ENCODE measurements at regions not wholly inside any gene's neighbourhood (a gene's known extent, or its start where the extent isn't known, plus 50 kb on each side); places are given as distances from the start of the nearest gene placed in this dataset.

DNA sequence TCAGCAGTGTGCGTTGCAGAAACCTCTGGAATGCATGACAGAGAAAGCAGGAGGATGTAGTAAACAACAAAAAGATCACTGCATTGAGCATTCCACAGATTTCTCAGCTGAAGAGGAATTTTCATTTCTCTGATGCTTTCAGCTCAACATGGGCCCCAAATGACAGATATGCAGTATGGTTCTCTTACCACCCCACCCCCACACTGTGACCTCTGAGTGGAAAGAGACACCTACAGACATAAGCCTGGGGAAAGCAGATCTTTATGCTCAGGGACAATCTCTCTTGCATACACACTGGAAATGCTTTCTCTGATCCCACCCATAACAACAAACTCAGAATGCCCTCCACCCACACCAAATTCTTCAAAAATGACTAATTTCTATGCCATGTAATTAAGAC lies 983.7 kb upstream of the LCORL start:
- no peak for DNase-seq

DNA sequence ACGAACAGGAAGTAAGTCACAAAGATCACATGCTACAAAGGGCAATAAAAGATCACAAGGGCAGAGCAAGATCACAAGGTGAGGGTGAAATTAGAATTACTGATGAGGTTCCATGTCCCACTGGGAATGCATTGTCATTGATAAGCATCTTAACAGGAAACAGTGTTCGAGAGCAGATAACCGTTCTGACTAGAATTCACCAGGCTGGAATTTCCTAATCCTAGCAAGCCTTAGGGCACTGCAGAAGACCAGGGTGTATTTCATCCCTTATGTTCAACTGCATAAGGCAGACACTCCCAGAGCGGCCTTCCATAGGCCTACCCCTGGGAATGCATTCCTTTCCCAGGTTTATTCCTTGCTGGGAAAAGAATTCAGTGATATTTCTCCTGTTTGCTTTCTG lies 980.6 kb upstream of the LCORL start:
- no peak for DNase-seq

DNA sequence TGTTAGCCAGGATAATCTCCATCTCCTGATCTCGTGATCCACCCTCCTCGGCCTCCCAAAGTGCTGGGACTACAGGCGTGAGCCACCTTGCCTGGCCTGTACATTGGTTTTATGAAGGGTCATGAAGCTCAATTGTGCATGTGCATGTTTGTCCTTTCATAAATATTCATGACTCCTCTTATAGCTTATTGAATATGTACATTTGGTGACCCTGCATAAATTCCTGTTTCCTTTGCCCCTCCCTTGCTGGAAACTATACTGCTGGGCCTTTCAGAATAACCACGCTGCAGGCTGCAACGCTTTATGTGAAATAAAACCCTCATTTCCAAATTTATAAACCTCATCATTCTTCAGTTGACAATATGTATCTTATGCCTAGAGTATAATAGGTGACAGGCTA lies 978.0 kb upstream of the LCORL start:
- no peak for DNase-seq

DNA sequence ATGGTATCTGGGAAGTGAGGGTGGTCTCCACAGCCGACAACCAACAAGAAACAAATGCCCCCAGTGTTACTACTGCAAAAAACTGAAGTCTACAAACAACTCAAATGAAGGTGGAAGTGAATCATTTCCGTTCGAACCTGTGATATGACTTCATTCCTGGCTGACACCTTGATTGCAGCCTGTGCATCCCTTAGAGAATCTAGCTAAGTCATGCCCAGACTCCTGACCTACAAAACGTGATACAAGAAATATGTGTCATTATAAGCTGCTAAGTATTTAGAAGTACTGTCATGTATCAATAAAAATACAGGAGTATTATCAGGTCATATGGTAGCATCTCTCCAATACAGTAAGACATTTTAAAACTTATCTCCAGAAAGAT lies 959.7 kb upstream of the LCORL start:
- DNase-seq = no peak

DNA sequence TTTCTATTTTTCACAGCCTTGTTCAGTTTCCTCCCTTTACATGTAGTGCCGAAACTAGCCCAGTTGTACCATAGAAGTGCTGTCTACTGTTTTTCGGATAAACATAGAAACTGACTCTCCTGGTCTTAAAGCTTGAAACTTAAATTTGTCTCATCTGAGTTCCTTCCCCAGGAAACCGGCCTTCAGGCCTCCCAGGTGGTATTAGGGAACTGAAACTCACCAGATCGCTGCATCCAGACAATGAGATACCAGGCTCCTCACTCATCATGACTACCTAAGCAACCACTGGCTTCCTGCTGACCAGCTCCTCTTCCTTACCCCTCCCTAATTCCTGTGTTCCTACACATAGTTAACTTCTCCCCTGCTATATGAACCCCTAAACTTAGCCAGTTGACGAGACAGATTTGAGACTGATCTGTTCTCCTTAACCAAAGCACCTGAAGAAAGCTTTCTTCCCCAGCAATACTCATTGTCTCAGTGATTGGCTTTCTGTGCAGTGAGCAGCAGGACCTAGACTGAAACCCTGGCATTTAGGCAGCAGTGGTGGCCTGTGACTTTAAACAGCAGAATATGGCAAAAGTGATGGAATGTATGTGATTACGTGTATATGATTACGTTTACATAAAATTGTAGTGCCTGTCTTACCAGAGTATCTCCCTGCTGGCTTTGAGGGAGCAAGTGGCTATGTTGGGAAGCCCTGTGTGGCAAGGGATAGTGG lies 959.1 kb upstream of the LCORL start:
- DNase-seq = no peak

DNA sequence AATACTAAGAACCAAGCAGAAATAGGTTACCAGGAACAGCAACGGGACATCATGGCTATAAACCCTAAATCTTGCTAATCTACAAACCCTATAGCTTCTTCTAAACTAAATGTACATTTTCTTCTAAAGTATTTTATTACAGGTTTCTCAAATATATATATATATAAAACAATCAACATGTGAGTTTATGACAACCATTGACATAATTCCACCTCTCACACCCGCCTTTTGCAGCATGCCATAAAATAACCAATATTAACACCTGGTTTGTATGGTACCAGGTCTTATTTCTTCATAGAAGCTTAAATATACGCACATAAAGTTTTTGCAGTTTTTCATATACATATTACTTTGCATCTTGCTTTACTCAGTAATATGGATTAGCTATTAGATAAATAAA lies 955.3 kb upstream of the LCORL start:
- DNase-seq = no peak

DNA sequence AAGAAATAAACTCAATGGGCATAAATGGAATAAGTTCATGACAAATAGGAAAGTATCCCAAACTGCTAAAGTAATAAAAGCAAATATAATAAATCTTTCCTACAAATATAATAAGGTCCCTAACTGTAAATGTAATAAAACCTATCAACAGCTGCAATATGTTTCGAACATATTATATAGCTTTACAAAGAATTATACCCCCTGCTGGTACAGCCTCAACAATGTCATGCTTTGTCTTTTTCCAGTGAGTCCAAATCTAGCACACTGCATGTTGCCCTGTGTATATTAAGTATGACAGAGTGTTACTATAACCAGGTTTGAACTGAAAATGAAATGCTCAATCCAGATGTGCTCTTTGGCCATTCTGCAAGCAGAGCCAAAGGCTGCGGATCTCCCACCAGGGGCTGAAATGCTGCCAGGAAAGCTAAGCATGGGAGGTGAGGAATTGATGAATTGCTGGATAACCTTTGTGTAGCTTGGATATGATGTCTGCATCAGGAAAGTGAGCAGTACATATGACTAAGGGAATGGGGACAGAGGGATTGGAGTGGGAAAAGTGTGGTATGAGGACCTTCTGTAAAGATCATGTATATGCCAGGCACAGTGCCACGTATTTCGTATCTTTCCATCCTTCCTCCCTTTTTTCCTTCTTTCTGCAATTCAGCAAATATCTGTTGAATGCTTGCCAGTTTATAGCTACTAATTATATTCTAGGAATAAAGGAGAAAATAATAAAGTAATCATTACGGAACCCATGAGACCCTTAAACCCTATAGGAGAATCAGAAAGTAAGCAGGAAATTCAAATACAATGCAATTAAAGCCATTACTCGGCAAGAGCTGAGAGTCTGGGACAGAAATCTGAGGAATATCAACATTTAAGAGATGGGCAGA lies 954.6 kb upstream of the LCORL start:
- DNase-seq = no peak

DNA sequence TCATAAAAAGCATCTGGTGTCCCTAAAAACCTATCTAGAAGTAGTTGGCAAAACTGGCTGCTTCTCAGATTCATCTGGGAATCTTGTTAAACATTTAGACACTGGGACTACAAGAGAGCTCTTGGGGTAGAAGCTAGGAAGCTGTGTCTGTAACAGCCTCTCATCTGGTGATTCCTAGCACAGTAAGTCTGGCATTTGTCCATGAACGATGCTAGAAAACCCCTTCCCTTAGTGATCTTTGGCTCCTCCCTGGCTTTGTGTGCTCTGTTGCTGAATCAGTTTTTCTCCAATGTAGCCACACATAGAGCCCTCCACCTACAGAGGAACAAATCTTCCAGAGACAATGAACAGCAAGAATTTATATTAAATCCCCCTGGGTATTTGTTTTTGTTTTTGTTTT lies 951.7 kb upstream of the LCORL start:
- no peak for DNase-seq

DNA sequence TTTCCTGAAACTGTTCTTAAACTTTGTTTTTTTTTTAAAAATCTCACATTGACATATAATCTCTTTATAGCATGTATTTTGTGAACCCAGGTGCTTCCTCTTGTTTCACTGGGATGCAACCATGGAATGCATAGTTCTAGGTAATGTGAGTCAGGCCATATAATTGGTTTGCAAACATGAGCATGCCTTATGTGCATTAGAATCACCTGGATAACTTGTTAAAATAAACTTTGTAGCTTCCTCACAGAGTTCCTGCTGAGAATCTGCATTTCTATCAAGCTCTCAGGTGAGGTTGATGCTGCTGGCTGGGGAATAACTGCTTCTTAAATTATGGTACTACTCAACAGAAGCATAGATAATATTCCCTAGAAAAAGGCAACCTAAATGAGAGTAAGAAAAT lies 940.3 kb upstream of the LCORL start:
- no peak for DNase-seq

DNA sequence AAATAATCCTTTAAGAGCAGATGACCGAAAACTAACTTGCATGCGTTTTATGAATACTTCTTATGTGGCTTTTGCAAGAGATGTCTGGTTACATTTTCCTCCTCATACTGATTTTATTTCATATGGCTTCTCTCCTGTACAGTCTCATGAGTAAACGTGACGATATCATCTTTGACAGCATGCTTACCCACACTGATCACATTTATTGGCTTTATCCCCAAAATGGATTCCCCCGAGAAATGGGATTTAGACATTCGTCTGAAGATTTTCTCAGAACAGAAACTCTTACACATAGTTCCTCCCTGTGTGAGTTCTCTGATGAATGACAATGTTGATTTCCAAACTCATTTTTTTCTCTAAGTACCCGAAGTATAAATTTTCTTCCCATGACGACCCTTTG lies 939.7 kb upstream of the LCORL start:
- DNase-seq = no peak

DNA sequence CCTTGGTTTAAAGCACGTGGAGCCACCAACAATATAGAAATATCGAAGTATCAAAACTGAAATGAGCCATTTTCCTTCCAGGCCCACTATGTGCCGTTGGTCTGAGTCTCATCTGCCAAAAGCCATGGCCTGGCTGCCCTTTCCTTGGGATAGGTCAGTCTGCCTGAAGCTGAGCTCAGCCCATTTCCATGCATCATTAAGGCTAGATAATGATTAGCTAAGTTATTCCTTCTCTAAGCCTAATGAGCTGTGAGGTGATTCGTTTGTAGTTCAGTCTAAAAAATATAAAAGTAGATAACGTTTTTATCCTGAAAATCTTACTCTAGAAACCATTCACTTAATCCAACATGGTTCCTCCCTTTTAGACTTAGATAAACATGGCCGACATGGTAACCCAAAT lies 936.2 kb upstream of the LCORL start:
- no peak for DNase-seq

DNA sequence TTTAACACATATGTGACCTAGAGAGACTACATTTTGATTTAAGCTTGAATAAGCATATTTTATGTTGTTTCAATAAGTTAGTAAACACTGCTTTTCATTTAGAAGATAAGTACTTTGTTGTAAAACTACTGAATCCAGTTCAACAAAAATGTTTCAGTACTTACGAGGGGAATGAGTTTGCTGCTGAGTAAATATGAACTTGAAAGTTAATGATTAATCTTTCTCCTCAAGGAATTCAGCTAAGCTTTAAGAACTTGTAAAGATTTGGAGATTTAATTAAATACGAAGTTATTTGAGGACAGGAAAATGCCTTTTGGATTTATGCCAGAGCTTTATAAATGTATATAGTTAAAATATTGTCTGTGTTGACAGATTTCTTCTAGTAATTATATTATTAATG lies 933.0 kb upstream of the LCORL start:
- no peak for DNase-seq

DNA sequence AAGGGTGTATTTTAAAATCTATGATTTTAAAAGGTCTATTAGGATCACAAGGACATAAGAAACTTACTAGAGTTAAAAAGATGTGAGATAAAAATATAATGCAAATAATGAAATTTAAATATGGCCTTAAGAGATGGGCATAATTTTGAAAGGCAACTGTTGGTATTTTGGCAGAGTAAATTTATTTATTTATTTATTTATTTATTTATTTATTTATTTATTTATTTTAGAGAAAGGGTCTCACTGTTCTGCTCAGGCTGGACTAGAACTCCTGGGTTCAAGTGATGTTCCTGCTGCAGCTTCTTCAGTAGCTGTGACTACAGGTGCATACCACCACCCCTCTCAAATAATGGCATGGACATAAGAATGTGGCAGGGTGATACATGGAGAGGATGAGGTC lies 932.1 kb upstream of the LCORL start:
- no peak for DNase-seq

DNA sequence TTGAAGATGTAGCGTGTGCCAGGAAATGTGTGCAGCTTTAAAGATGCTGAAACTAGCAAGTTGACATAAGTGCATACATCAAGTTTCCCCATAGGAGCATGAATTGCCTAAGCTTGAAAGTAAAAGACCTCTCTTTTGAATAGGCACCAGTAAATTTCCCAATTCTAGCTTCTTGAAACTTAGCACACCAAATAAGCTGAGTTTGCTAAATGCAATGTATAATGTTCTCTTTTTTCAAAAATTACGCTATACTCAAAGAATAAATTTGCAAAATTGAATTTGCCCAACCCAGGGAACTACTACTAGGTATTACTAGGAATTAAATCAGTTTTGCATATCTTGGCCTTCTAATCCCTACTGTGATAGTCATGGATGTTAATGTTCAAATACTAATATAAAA lies 923.9 kb upstream of the LCORL start:
- no peak for DNase-seq

DNA sequence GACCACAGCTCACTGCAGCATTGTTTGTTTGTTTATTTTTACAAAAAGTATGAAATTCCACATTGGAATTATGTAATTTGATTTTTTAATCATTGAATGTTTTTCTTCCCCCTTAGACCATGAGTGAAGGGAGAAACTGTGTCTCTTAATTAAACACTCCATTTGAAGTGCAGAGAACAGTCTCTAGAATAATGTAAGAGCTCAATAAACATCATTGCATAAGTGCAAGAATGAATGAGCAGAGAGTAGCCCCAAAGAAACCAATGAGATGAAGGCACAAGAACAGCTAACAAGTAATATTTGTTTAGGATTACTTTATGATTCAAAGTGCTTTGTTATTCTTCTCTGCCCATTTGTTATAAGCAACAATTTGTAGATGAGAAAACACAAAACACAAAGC lies 921.3 kb upstream of the LCORL start:
- DNase-seq = no peak

DNA sequence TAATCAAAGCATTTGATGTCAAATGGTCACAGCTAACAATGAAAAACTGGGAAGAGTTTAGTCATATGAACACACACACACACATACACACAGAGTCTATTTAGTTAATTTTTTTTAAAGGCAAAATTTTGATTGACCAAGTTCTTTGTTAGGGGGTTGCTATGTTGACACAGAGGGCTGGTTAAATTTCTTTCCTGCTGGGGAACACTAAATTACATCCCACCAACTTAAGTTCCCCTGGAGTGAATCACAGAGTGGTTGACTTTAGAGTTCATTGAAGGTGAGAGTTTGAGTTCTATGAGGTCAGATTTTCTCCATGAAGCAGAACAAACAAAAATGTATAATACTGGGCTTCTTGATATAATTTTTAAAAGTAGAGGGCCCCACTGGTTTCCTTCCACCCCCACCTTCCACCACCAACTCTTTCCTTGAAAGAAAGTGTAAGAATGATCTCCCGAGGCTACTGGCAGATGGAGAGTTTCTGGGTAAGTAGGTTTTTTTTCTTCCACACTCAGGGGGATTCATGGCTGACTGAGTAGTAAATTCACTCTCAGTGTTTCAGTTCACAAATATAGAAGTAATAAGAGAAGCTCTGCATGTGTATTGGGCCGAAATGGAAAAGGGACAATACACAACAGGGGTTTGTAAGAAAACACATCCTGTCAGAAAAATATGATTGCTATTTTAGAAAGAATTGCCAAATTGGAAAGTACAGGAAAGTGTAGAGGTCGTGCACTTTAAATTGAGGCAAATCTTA lies 917.0 kb upstream of the LCORL start:
- no peak for DNase-seq

DNA sequence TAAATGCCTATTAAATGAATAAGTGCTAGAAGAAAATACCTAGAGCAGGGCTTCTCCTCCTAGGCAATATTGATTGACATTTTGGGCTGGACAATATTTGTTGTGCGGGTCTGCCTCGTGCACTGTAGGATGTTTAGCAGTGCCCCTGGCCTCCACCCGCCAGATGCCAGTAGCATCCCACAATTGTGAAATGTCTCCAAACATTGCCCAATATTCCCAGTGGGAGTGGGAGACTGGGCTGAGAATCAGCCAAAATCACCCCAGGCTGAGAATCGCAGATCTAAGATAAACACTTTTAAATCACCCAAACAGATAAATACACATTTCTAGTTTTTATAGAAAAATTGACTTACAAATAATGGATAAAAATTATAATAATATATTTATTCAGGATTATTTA lies 916.2 kb upstream of the LCORL start:
- no peak for DNase-seq

DNA sequence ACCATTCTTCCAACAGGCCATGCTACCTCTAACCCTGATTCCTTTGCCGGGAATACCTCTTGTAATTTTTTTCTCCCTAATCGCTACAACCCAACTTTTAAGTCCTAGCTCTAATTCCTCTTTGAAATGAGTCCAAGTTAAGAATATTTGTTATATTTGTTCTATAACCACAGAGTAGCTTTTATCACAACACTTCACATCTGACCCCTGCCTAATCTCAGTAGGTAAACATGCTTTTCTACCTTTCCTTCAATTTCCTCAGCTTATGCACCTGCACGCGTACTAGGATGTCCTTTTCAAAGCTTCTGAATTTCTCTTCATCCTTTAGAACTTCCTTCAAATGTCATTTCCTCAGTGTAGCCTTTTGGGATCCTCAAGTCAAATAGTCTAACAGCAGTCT lies 915.5 kb upstream of the LCORL start:
- no peak for DNase-seq

DNA sequence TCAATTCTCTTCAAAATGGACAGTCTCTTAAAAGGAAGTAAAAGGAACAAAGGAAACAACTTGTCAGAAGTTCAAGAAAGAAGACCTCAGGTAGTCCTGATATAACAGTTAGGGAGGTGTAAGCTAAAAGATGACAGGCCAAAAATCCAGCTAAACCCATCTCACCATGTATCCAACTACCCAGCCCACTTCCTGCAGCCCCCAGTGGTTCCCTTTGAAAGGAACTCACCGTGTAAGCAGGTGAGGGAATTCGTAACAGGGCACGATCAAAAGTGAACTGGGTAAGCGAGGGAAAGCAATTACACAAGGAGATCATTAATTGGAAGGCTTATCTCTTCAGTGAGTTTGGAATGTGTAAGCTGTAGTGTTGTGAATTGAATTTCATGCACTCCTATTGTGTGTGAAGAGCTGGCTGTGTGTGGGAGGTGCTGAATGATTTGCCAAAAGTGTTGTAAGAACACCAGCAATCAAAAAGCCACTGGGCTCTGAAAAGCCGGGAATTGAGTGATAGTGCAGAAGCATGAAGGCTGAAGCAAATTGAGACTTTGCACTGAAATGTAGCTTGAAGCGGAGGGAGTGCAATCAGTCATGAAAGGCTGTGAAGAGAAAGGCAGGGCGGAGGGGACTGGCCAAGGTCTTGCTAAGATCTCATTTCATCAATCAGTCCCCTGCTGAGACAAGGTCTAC lies 914.2 kb upstream of the LCORL start:
- DNase-seq = no peak

DNA sequence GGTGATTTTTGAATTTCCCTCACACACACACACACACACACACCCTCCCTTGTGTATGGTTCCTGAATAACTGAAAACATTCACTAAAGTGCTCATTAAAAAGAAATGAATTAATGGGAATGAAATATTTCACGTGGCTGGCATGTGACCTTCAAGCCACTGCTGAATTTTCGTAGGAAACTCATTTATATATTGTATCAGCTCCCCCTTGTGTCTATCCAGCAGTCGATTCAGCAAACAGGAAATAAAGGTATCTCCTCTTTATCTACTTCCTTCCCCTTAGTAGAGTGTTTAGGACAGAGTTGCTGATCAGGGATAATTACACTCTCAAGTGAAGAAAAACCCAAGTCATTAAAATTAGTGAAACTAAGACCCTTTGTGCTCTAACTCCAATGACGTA lies 912.6 kb upstream of the LCORL start:
- no peak for DNase-seq

DNA sequence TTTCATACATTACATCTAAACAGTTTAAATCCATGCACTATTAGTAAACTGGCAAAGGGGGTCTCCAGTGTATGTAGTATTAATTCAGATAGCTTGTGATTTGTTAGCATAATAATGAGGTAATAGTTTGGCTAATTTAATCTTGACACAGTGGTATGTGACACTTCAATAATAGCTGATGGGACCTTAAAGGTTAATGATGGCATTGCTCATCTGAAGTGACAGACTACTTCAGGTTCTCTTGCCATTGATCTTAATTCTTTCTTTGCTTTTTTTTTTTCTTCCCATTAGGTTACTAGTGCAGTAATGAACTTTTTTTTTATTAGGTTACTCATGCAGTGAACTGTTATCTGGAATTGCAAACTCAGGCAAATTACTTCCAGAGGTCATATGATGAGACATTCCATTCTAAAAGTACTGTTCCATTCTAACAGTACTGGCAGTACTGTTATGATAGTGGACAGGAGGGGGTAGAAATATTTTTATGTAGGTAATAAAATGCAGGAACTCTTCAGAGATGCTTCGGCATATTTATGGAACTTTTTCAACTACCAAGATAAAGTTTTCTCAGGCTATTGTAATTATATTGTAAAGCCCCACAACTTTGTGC lies 911.3 kb upstream of the LCORL start:
- no peak for DNase-seq

DNA sequence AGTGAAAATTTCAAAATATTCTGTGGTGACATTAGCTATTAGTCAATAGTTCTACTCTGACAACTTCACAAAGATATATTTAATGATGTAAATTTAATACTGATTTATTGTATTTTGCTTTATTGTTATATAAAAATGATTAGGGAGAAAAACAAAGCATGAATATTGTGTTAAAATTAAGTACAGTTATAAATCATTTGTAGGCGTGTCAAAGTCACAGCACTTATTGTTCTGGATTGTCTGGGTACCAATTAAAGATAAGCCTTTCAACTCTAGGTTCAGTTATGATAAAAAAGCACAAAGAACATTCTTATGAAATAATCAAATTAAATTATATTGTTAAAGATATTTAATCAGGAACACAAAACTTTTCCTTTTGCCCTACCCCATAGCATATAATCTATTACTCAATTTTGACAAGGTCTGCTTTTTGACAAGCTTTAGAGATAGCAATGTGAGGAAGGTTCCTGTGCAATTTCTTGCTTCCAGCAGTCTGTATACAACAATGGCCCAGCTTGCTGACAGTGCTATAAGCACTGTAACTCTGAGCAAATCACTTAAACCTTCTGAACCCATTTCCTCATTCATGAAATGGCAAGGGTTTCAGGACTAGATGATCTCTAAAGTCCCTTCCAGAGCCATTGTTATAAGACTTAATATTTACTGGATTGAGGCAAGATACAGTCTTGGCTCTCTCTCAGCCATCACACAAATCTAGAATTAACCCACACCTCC lies 910.3 kb upstream of the LCORL start:
- no peak for DNase-seq
